Neutrophil (primary cell): ENCODE measurements at regions not wholly inside any gene's neighbourhood (a gene's known extent, or its start where the extent isn't known, plus 50 kb on each side); places are given as distances from the start of the nearest gene placed in this dataset.
"Not testable (repeated sequence)": the region's sequence is repeated elsewhere in the genome, so short reads cannot be mapped to it uniquely, and the experiment has no call there.

Source experiments
- H3K27ac ChIP-seq: fragments of 200-600 bp; sonication (generic); 2 replicates; pipeline ENCODE4 v1.5.1; 2016; ENCODE audit warnings: mild to moderate bottlenecking, moderate library complexity
- H3K27me3 ChIP-seq: fragments of 200-600 bp; sonication (generic); 2 replicates; pipeline ENCODE4 v1.6.0; 2016; ENCODE audit warnings: mild to moderate bottlenecking
- H3K36me3 ChIP-seq: fragments of 200-600 bp; sonication (generic); 2 replicates; pipeline ENCODE4 v1.5.1; 2017
- H3K4me1 ChIP-seq, 2 experiments: fragments of 200-600 bp in 1 of 2; sonication (generic) in 1 of 2; 1 replicate in 1 of 2; 2 replicates in 1 of 2; pipeline versions ENCODE4 v1.5.1 to v1.6.1; 2013 to 2016; ENCODE audit warnings: low read depth in 1 of 2, low read length in 1 of 2, mild to moderate bottlenecking in 1 of 2, moderate library complexity in 1 of 2; ENCODE audit not compliant: control insufficient read depth in 1 of 2, insufficient read depth in 1 of 2
- H3K4me3 ChIP-seq, 2 experiments: fragments of 200-600 bp in 1 of 2; sonication (generic) in 1 of 2; 1 replicate in 1 of 2; 2 replicates in 1 of 2; pipeline ENCODE4 v1.5.1; 2013 to 2016; ENCODE audit warnings: low read depth in 1 of 2, low read length in 1 of 2, mild to moderate bottlenecking in 1 of 2, moderate library complexity in 1 of 2
- H3K9me3 ChIP-seq: fragments of 200-600 bp; sonication (generic); 2 replicates; pipeline ENCODE4 v1.5.1; 2016
- CTCF ChIP-seq: fragments of 200-600 bp; sonication (generic); IDR thresholded peaks from 2 replicates; pipeline ENCODE4 v1.5.1; 2016; ENCODE audit warnings: antibody characterized with exemption

GRCh38 chr7:1355568-1356340 lies 103.5 kb downstream of the MICALL2 start:
- no peaks in the 10 kb centered on the region for H3K4me1 ChIP-seq
- no peaks in the 10 kb centered on the region for H3K27me3 ChIP-seq
- TF ChIP-seq CTCF, result no peak
- no peak overlapping the region for H3K4me3 ChIP-seq
- no peaks in the 10 kb centered on the region for H3K9me3 ChIP-seq
- H3K36me3 ChIP-seq, result no peaks in the 10 kb centered on the region
- H3K27ac ChIP-seq, result no peak overlapping the region

- H3K36me3 ChIP-seq, H3K4me1 ChIP-seq, H3K4me3 ChIP-seq, H3K9me3 ChIP-seq, H3K27me3 ChIP-seq, H3K27ac ChIP-seq: not testable (repeated sequence)
Measured at GRCh38 chr7:1356853-1357252, 102.4 kb downstream of the MICALL2 start.

- not testable (repeated sequence) for H3K4me1 ChIP-seq, H3K36me3 ChIP-seq, H3K27me3 ChIP-seq, H3K4me3 ChIP-seq, H3K27ac ChIP-seq, H3K9me3 ChIP-seq
Measured at GRCh38 chr7:1357260-1357600, 102.0 kb downstream of the MICALL2 start.

GRCh38 chr7:1357601-1358271 lies 101.5 kb downstream of the MICALL2 start:
- no peak overlapping the region for H3K27ac ChIP-seq
- no peak for TF ChIP-seq CTCF
- H3K36me3 ChIP-seq, result no peaks in the 10 kb centered on the region
- no peaks in the 10 kb centered on the region for H3K27me3 ChIP-seq
- no peak overlapping the region for H3K4me3 ChIP-seq
- no peaks in the 10 kb centered on the region for H3K4me1 ChIP-seq
- no peaks in the 10 kb centered on the region for H3K9me3 ChIP-seq

- Histone ChIP-seq H3K36me3 (no peaks in the 10 kb centered on the region), H3K27ac (no peak overlapping the region), H3K27me3 (no peaks in the 10 kb centered on the region), H3K4me3 (no peak overlapping the region), H3K4me1 (no peaks in the 10 kb centered on the region), H3K9me3 (no peaks in the 10 kb centered on the region)
- no peak for TF ChIP-seq CTCF
Measured at GRCh38 chr7:1358376-1359050, 100.8 kb downstream of the MICALL2 start.

- H3K36me3 ChIP-seq, result no peaks in the 10 kb centered on the region
- TF ChIP-seq CTCF, result no peak
- H3K27ac ChIP-seq, result no peak overlapping the region
- H3K27me3 ChIP-seq, result no peaks in the 10 kb centered on the region
- H3K4me1 ChIP-seq, result no peaks in the 10 kb centered on the region
- H3K9me3 ChIP-seq, result peaks cover 3% of the 10 kb centered on the region
- no peak overlapping the region for H3K4me3 ChIP-seq
Measured at GRCh38 chr7:1359051-1359400, 100.2 kb downstream of the MICALL2 start.
